ENCODE measurements at regions not wholly inside any gene's neighbourhood (a gene's known extent, or its start where the extent isn't known, plus 50 kb on each side); places are given as distances from the start of the nearest gene placed in this dataset.

- H4K20me1 ChIP-seq (ENCODE audit: control insufficient read depth, insufficient read depth, low read length, poor library complexity, severe bottlenecking) = no peaks in the 10 kb centered on the region
- no peak overlapping the region for H3K4me3 Mint-ChIP-seq
- H3K27ac ChIP-seq (ENCODE audit: low read length in 2 of 2) = no peak overlapping the region
- no peaks in the 10 kb centered on the region for H3K79me2 ChIP-seq (ENCODE audit: control insufficient read depth, insufficient read depth, low read length)
- no peaks in the 10 kb centered on the region for H3K4me1 ChIP-seq (ENCODE audit: control insufficient read depth in 2 of 2, insufficient read depth in 2 of 2, low read length in 2 of 2)
- no peaks in the 10 kb centered on the region for H3K27me3 Mint-ChIP-seq
- intact Hi-C loops (cut with micrococcal nuclease) = no loop called here
- CTCF ChIA-PET = no interaction called here
- peaks cover 6% of the 10 kb centered on the region for H3K9me3 Mint-ChIP-seq (ENCODE audit: insufficient read depth)
- H3K9ac ChIP-seq (ENCODE audit: low read length) = no peak overlapping the region
- no peak for DNase-seq
- no peak overlapping the region for H2AFZ ChIP-seq (ENCODE audit: insufficient read depth, low read depth, low read length, poor library complexity, severe bottlenecking)
- no peak for ATAC-seq (ENCODE audit: low read depth)
- POLR2A ChIA-PET = no interaction called here
- no peak overlapping the region for H3K4me3 ChIP-seq (ENCODE audit: control extremely low read depth in 1 of 5, extremely low read depth in 1 of 5, insufficient read depth in 1 of 5, low read depth in 2 of 5, low read length in 4 of 5)
- H3K4me1 Mint-ChIP-seq = no peaks in the 10 kb centered on the region
- TF ChIP-seq CTCF (IDR thresholded peaks at IDR 0.05) (no peak), EZH2 (IDR thresholded peaks at IDR 0.05; ENCODE audit: borderline replicate concordance, insufficient read depth, low read depth, low read length, poor library complexity, severe bottlenecking) (no peak)
- no peak overlapping the region for H3K27ac Mint-ChIP-seq
- H3K27me3 ChIP-seq (replicated peaks in 1 of 4; ENCODE audit: control extremely low read depth in 1 of 4, control insufficient read depth in 3 of 4, insufficient read depth in 4 of 4, low read length in 3 of 4) = no peaks in the 10 kb centered on the region
- H3K4me2 ChIP-seq (replicated peaks; ENCODE audit: low read depth, low read length, poor library complexity, severe bottlenecking) = no peak overlapping the region
- H3K36me3 ChIP-seq (replicated peaks in 1 of 2; ENCODE audit: control extremely low read depth in 1 of 2, control insufficient read depth in 1 of 2, extremely low read depth in 1 of 2, insufficient read depth in 2 of 2, low read length in 1 of 2) = no peaks in the 10 kb centered on the region
- H3K9me3 ChIP-seq (ENCODE audit: control extremely low read depth in 1 of 3, control insufficient read depth in 2 of 3, insufficient read depth in 1 of 3, low read length in 2 of 3) = no peaks in the 10 kb centered on the region
- WGBS (ENCODE audit: insufficient coverage) = no CpG with 5 or more reads among the region's 3 CpGs
Observed at GRCh38 chr10:106473129-106473685, 691.3 kb downstream of the SORCS1 start.

GRCh38 chr10:106467506-106467905, 697.0 kb downstream of the SORCS1 start:
- ChIA-PET CTCF (no interaction called here), POLR2A (no interaction called here)
- TF ChIP-seq EZH2 (IDR thresholded peaks at IDR 0.05; ENCODE audit: borderline replicate concordance, insufficient read depth, low read depth, low read length, poor library complexity, severe bottlenecking) = no peak
- TF ChIP-seq CTCF (IDR thresholded peaks at IDR 0.05) = no peak
- no peak overlapping the region for H3K4me3 Mint-ChIP-seq
- 91% methylated on average over 5 of the region's 6 CpGs for WGBS (ENCODE audit: insufficient coverage)
- no peaks in the 10 kb centered on the region for H4K20me1 ChIP-seq (ENCODE audit: control insufficient read depth, insufficient read depth, low read length, poor library complexity, severe bottlenecking)
- no peaks in the 10 kb centered on the region for H3K36me3 ChIP-seq (replicated peaks in 1 of 2; ENCODE audit: control extremely low read depth in 1 of 2, control insufficient read depth in 1 of 2, extremely low read depth in 1 of 2, insufficient read depth in 2 of 2, low read length in 1 of 2)
- no peak for ATAC-seq (ENCODE audit: low read depth)
- peaks cover 4% of the 10 kb centered on the region for H3K9me3 Mint-ChIP-seq (ENCODE audit: insufficient read depth)
- no peaks in the 10 kb centered on the region for H3K4me1 Mint-ChIP-seq
- H3K27me3 Mint-ChIP-seq = no peaks in the 10 kb centered on the region
- no peak overlapping the region for H3K27ac Mint-ChIP-seq
- no peak overlapping the region for H3K27ac ChIP-seq (ENCODE audit: low read length in 2 of 2)
- H3K27me3 ChIP-seq (replicated peaks in 1 of 4; ENCODE audit: control extremely low read depth in 1 of 4, control insufficient read depth in 3 of 4, insufficient read depth in 4 of 4, low read length in 3 of 4) = no peaks in the 10 kb centered on the region
- no peak overlapping the region for H2AFZ ChIP-seq (ENCODE audit: insufficient read depth, low read depth, low read length, poor library complexity, severe bottlenecking)
- H3K79me2 ChIP-seq (ENCODE audit: control insufficient read depth, insufficient read depth, low read length) = no peaks in the 10 kb centered on the region
- intact Hi-C loops (cut with micrococcal nuclease) = no loop called here
- no peak overlapping the region for H3K4me3 ChIP-seq (ENCODE audit: control extremely low read depth in 1 of 5, extremely low read depth in 1 of 5, insufficient read depth in 1 of 5, low read depth in 2 of 5, low read length in 4 of 5)
- H3K9ac ChIP-seq (ENCODE audit: low read length) = no peak overlapping the region
- no peak for DNase-seq
- no peak overlapping the region for H3K4me2 ChIP-seq (replicated peaks; ENCODE audit: low read depth, low read length, poor library complexity, severe bottlenecking)
- peaks cover 0 to 12% (median 0%) of the 10 kb centered on the region in 3 donors for H3K9me3 ChIP-seq (ENCODE audit: control extremely low read depth in 1 of 3, control insufficient read depth in 2 of 3, insufficient read depth in 1 of 3, low read length in 2 of 3)
- no peaks in the 10 kb centered on the region for H3K4me1 ChIP-seq (ENCODE audit: control insufficient read depth in 2 of 2, insufficient read depth in 2 of 2, low read length in 2 of 2)

Data from B cell (primary cell).